Gastrocnemius medialis (tissue), 4 donors: ENCODE measurements at regions not wholly inside any gene's neighbourhood (a gene's known extent, or its start where the extent isn't known, plus 50 kb on each side); places are given as distances from the start of the nearest gene placed in this dataset.

Experiments
- CTCF ChIP-seq, 5 experiments: fragments of 450-650 bp in 3 of 5; fragments of 200-600 bp in 2 of 5; sonication (generic) in 2 of 5; IDR thresholded peaks in 4 of 5; conservative IDR thresholded peaks in 1 of 5; 1 replicate in 4 of 5; 2 replicates in 1 of 5; pipeline ENCODE4 v1.5.1; 2016 to 2019; ENCODE audit warnings: antibody characterized with exemption in 5 of 5, mild to moderate bottlenecking in 3 of 5, moderate library complexity in 3 of 5
- POLR2A ChIP-seq, 2 donors: fragments of 450-650 bp; IDR thresholded peaks; one replicate each; pipeline ENCODE4 v1.6.1; 2017; ENCODE audit warnings: antibody characterized with exemption in 2 of 2, mild to moderate bottlenecking in 2 of 2, moderate library complexity in 2 of 2

- no peak for TF ChIP-seq CTCF (IDR thresholded peaks at IDR 0.05 in 4 of 5, conservative IDR thresholded peaks at IDR 0.05 in 1 of 5)
- no peak for TF ChIP-seq POLR2A (IDR thresholded peaks at IDR 0.05)
These were observed 93.1 kb upstream of the TMPRSS2 start for GRCh38 chr21:41600961-41601572.
